Skeletal muscle tissue (tissue), 3 donors: ENCODE measurements at regions not wholly inside any gene's neighbourhood (a gene's known extent, or its start where the extent isn't known, plus 50 kb on each side); places are given as distances from the start of the nearest gene placed in this dataset.

Source experiments
- H3K27ac ChIP-seq: one replicate; pipeline ENCODE4 v1.7.0; 2013; ENCODE audit warnings: mild to moderate bottlenecking, low read depth, low read length, inconsistent platforms
- H3K27me3 ChIP-seq, 3 donors: one replicate each; pipeline ENCODE4 v1.7.0; 2013; ENCODE audit warnings: low read length in 3 of 3; ENCODE audit not compliant: control insufficient read depth in 3 of 3, insufficient read depth in 3 of 3
- H3K36me3 ChIP-seq, 3 donors: one replicate each; pipeline ENCODE4 v1.7.0; 2013; ENCODE audit warnings: low read length in 3 of 3; ENCODE audit not compliant: control insufficient read depth in 3 of 3, insufficient read depth in 3 of 3
- H3K4me1 ChIP-seq, 3 donors: one replicate each; pipeline ENCODE4 v1.7.0; 2013; ENCODE audit warnings: low read length in 3 of 3, mild to moderate bottlenecking in 3 of 3; ENCODE audit not compliant: control insufficient read depth in 3 of 3, insufficient read depth in 3 of 3
- H3K4me3 ChIP-seq, 3 donors: one replicate each; pipeline ENCODE4 v1.7.0; 2013; ENCODE audit warnings: low read length in 3 of 3
- H3K9ac ChIP-seq, 3 donors: one replicate each; pipeline ENCODE4 v1.7.0; 2013; ENCODE audit warnings: low read length in 3 of 3, mild to moderate bottlenecking in 3 of 3, moderate library complexity in 2 of 3, low read depth in 1 of 3
- H3K9me3 ChIP-seq, 3 donors: one replicate each; pipeline ENCODE4 v1.7.0; 2013; ENCODE audit warnings: low read length in 3 of 3; ENCODE audit not compliant: control insufficient read depth in 3 of 3
- donor health status: Osteomylitis.

GRCh38 chr22:48238284-48238915, 1476.0 kb downstream of the TBC1D22A start:
- H3K9ac ChIP-seq = no peak overlapping the region
- H3K27ac ChIP-seq = no peak overlapping the region
- H3K4me3 ChIP-seq = no peak overlapping the region
- peaks cover 0 to 16% (median 4%) of the 10 kb centered on the region in 3 donors for H3K27me3 ChIP-seq
- H3K9me3 ChIP-seq = peaks cover 4 to 6% (median 5%) of the 10 kb centered on the region in 3 donors
- H3K36me3 ChIP-seq = no peaks in the 10 kb centered on the region
- H3K4me1 ChIP-seq = no peaks in the 10 kb centered on the region

- Histone ChIP-seq H3K27me3 (peaks cover 0 to 16% (median 4%) of the 10 kb centered on the region in 3 donors), H3K27ac (no peak overlapping the region), H3K9me3 (peaks cover 4 to 6% (median 5%) of the 10 kb centered on the region in 3 donors), H3K4me3 (no peak overlapping the region), H3K36me3 (no peaks in the 10 kb centered on the region), H3K9ac (no peak overlapping the region), H3K4me1 (no peaks in the 10 kb centered on the region)
Measured at GRCh38 chr22:48237466-48238283, 1475.2 kb downstream of the TBC1D22A start.

DNA sequence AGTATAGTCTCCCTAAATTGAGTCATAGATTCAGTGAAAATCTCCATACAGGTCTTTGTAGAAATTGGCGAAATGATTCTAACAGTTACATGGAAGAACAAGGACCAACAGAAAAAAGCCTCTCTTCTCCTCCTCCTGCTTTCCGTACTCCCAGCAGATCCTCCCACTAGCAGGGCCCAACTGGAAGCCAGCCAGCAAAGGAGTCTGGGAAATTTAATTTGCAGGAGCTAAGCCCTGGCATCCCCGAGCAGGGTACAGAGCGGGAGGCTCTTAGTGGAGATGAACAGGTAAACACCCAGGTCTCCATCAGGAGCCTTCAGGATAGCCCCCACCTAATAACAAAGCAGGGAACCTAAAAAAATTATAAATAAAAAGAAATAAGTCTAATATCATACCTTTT, 1473.8 kb downstream of the TBC1D22A start:
- no peak overlapping the region for H3K4me3 ChIP-seq
- no peaks in the 10 kb centered on the region for H3K4me1 ChIP-seq
- no peak overlapping the region for H3K9ac ChIP-seq
- no peak overlapping the region for H3K27ac ChIP-seq
- no peaks in the 10 kb centered on the region for H3K36me3 ChIP-seq
- H3K27me3 ChIP-seq = peaks cover 0 to 10% (median 4%) of the 10 kb centered on the region in 3 donors
- H3K9me3 ChIP-seq = peaks cover 4 to 6% (median 5%) of the 10 kb centered on the region in 3 donors

DNA sequence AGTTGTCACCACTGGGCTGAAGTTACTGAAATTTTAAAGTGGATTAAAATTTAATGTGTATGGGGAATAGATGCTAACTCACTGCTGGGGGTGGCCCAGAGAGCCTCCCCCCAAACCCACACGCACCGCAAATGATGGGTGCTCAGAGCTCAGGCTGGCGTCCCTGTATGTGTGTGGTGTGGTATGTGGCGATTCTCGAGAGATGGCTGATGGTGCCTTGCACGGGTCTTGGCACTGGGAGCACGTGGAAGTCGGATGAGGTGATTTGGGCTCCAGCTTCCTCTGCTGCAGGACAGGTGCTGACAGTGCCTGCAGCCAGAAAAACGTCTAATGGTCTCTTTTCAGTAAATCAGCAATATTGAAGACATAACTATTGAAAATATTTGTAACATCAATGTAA, 1473.3 kb downstream of the TBC1D22A start:
- Histone ChIP-seq H3K4me3 (no peak overlapping the region), H3K4me1 (no peaks in the 10 kb centered on the region), H3K27ac (no peak overlapping the region), H3K36me3 (no peaks in the 10 kb centered on the region), H3K27me3 (peaks cover 0 to 6% (median 4%) of the 10 kb centered on the region in 3 donors), H3K9me3 (peaks cover 4 to 6% (median 5%) of the 10 kb centered on the region in 3 donors), H3K9ac (no peak overlapping the region)

GRCh38 chr22:48234011-48234410, 1471.6 kb downstream of the TBC1D22A start:
- H3K4me1 ChIP-seq = no peaks in the 10 kb centered on the region
- no peak overlapping the region for H3K9ac ChIP-seq
- H3K9me3 ChIP-seq = peaks cover 4 to 6% (median 5%) of the 10 kb centered on the region in 3 donors
- H3K4me3 ChIP-seq = no peak overlapping the region
- no peaks in the 10 kb centered on the region for H3K36me3 ChIP-seq
- peaks cover 0 to 4% (median 2%) of the 10 kb centered on the region in 3 donors for H3K27me3 ChIP-seq
- H3K27ac ChIP-seq = no peak overlapping the region

DNA sequence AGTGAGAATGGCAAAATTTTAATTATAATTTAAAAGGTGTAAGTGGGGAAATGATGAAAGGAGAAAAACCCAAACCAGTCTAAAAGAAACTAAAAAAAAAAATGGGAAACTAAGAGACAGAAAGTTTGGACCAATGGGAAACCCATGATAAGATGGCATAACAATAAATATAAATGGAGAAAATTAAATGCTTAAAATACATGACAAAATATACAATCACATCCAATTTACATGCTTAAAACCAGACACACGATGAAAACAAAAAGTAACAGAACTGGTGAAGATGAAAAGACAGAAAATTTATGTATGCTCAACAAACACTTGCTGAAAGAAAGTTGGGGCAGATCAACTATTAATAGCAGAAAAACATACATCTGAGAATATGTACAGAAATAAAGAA, 1471.1 kb downstream of the TBC1D22A start:
- Histone ChIP-seq H3K4me1 (no peaks in the 10 kb centered on the region), H3K36me3 (no peaks in the 10 kb centered on the region), H3K9ac (no peak overlapping the region), H3K27me3 (peaks cover 0 to 2% (median 2%) of the 10 kb centered on the region in 3 donors), H3K4me3 (no peak overlapping the region), H3K9me3 (peaks cover 4 to 6% (median 5%) of the 10 kb centered on the region in 3 donors), H3K27ac (no peak overlapping the region)

DNA sequence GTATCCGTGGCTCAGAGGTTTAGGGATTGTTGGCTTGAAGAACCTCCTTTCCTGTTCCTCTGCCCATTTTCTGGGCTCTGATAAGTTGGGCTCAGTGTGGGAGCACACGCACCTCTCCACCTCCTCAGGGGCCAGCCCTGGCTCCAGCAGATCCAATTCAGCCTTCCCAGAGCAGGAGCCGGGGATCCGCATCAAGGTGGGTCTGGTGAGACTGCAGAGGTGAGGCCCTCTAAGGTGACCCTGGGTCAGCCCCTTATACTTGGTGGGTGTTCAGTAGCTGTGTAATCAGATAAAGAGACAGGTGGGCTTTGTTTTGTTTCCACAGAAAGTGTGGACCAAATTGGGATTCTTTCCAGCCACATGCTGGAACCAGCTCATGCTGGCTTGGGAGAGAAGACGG, 1466.0 kb downstream of the TBC1D22A start:
- H3K4me3 ChIP-seq = no peak overlapping the region
- no peak overlapping the region for H3K27ac ChIP-seq

DNA sequence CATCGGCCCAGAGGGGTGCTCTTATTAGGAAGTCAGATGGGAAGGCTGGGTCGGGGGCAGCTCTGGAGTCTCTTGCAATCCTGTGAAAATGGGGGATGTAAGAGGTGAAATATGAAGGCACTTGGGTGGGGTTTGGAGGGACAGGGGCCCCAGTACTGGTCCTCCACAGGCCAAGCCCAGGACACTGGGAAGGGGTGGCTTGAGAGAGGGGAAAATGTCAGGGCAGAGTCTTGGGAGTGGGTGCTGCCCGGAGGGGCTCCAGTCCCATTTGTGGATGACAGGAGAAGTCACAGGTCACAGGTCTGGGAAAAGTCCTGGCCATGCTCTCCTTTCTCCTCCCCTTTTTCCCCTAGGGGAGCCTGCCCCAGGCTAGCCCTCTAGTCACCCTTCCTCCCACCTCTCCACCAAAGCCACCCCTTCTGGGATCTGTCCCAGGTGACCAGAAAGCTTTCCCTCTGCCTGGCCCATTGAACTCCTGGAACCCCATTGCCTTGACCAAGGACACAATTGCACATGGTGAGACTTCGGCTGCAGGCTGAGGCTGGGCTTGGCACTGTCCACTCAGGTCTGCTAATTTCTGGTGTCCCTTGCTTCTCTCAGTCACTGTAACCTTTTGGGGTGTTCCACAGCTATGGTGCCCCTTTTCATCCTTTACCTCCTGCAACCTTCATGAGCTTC, 1465.0 kb downstream of the TBC1D22A start:
- no peak overlapping the region for H3K27ac ChIP-seq
- H3K27me3 ChIP-seq = peaks cover 0 to 21% (median 5%) of the 10 kb centered on the region in 3 donors
- no peaks in the 10 kb centered on the region for H3K4me1 ChIP-seq
- H3K4me3 ChIP-seq = no peak overlapping the region
- no peaks in the 10 kb centered on the region for H3K9me3 ChIP-seq
- no peak overlapping the region for H3K9ac ChIP-seq
- H3K36me3 ChIP-seq = no peaks in the 10 kb centered on the region

More for the DNA sequence above, 1466.0 kb downstream of the TBC1D22A start:
- Histone ChIP-seq H3K27me3 (peaks cover 0 to 20% (median 5%) of the 10 kb centered on the region in 3 donors), H3K4me1 (no peaks in the 10 kb centered on the region), H3K9me3 (no peaks in the 10 kb centered on the region), H3K36me3 (no peaks in the 10 kb centered on the region), H3K9ac (no peak overlapping the region)

DNA sequence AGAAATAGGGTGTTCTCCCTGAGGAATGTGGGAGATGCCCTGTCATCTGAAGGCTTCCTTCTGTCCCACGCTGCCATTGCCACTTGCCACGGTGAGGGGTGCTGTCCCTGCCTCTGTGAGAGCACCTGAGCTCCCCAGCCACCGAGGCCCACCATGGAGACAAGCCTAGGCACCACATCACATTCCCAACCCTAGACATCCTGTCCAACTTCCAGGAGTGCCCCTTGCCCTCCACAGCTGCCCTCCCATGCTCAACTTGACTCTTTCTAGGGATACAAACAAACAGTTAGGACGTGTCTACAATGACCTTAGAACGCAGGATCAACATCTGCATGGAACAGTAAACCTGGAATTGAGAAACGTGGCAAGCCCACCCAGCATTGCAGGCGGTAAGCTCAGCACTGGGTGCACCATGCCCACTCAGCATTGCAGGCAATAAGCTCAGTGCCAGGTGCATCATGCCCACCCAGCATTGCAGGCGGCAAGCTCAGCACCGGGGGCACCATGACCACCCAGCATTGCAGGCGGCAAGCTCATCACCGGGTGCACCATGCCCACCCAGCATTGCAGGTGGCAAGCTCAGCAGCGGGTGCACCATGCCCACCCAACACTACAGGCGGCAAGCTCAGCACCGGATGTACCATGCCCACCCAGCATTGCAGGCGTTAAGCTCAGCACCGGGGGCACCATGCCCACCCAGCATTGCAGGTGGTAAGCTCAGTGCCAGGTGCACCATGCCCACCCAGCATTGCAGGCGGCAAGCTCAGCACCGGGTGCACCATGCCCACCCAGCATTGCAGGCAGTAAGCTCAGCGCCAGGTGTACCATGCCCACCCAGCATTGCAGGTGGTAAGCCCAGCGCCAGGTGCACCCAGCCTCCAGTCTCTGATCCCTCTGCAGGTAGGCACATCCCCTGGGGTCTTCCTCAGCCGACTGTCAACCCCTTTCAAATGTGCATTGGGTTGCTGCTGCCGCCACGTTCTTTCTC, 1463.9 kb downstream of the TBC1D22A start:
- Histone ChIP-seq H3K4me1 (no peaks in the 10 kb centered on the region), H3K36me3 (no peaks in the 10 kb centered on the region), H3K9ac (no peak overlapping the region), H3K4me3 (no peak overlapping the region), H3K27me3 (peaks cover 0 to 21% (median 5%) of the 10 kb centered on the region in 3 donors), H3K27ac (no peak overlapping the region), H3K9me3 (no peaks in the 10 kb centered on the region)
